Common myeloid progenitor, CD34-positive (primary cell): ENCODE measurements at regions not wholly inside any gene's neighbourhood (a gene's known extent, or its start where the extent isn't known, plus 50 kb on each side); places are given as distances from the start of the nearest gene placed in this dataset.
"Not testable (repeated sequence)": the region's sequence is repeated elsewhere in the genome, so short reads cannot be mapped to it uniquely, and the experiment has no call there.

ENCODE experiments used
- CTCF ChIA-PET: fragments of 350-600 bp; sonication (Branson Sonifier 250); formaldehyde crosslinking; loops from one replicate; lab custom pipeline; 2021; ENCODE audit warnings: antibody characterized with exemption; lab: Charles Lee
- POLR2A ChIA-PET: fragments of 350-600 bp; sonication (Branson Sonifier 250); formaldehyde crosslinking; loops from one replicate; lab custom pipeline; 2021; ENCODE audit warnings: antibody characterized with exemption; lab: Charles Lee
- DNase-seq, 3 donors: peaks; one replicate each; pipeline versions ENCODE4 v3.0.0 to v3.0.0-alpha.2; 2013
- H3K27ac ChIP-seq, 2 experiments: 1 replicate in 1 of 2; 2 replicates in 1 of 2; pipeline ENCODE4 v1.7.0; 2013; ENCODE audit warnings: inconsistent platforms in 2 of 2, low read length in 2 of 2, mild to moderate bottlenecking in 2 of 2, low read depth in 1 of 2, moderate library complexity in 1 of 2; ENCODE audit not compliant: severe bottlenecking in 2 of 2, insufficient read depth in 1 of 2, poor library complexity in 1 of 2
- H3K27me3 ChIP-seq, 5 experiments: replicated peaks in 2 of 5; 1 replicate in 3 of 5; 2 replicates in 2 of 5; pipeline versions ENCODE4 v1.6.1 to v1.7.0; 2013; ENCODE audit warnings: low read length in 4 of 5, mild to moderate bottlenecking in 2 of 5, moderate library complexity in 2 of 5, inconsistent platforms in 1 of 5; ENCODE audit not compliant: insufficient read depth in 5 of 5, control insufficient read depth in 4 of 5
- H3K36me3 ChIP-seq, 4 experiments: 1 replicate in 2 of 4; 2 replicates in 2 of 4; pipeline versions ENCODE4 v1.6.1 to v1.7.0; 2013; ENCODE audit warnings: low read length in 3 of 4, control low read depth in 1 of 4, mild to moderate bottlenecking in 1 of 4; ENCODE audit not compliant: control insufficient read depth in 4 of 4, insufficient read depth in 4 of 4
- H3K4me1 ChIP-seq, 4 experiments: 1 replicate in 3 of 4; 2 replicates in 1 of 4; pipeline versions ENCODE4 v1.6.1 to v1.7.1; 2013; ENCODE audit warnings: low read length in 3 of 4, mild to moderate bottlenecking in 3 of 4, control low read depth in 1 of 4, inconsistent platforms in 1 of 4, moderate library complexity in 1 of 4; ENCODE audit not compliant: control insufficient read depth in 4 of 4, insufficient read depth in 4 of 4; ENCODE audit errors: control extremely low read depth in 1 of 4
- H3K4me3 ChIP-seq, 7 experiments: 1 replicate in 4 of 7; 2 replicates in 3 of 7; pipeline versions ENCODE4 v1.5.1 to v1.7.0; 2013; ENCODE audit warnings: mild to moderate bottlenecking in 7 of 7, low read length in 6 of 7, moderate library complexity in 6 of 7, inconsistent platforms in 2 of 7, low read depth in 2 of 7, control low read depth in 1 of 7; ENCODE audit not compliant: insufficient read depth in 4 of 7, control insufficient read depth in 1 of 7; ENCODE audit errors: extremely low read depth in 1 of 7
- H3K9me3 ChIP-seq, 5 experiments: 1 replicate in 4 of 5; 2 replicates in 1 of 5; pipeline versions ENCODE4 v1.6.1 to v1.7.1; 2013; ENCODE audit warnings: low read length in 4 of 5, mild to moderate bottlenecking in 2 of 5, inconsistent platforms in 1 of 5, low read depth in 1 of 5, moderate library complexity in 1 of 5; ENCODE audit not compliant: control insufficient read depth in 4 of 5, insufficient read depth in 2 of 5; ENCODE audit errors: control extremely low read depth in 1 of 5
- WGBS: methylation state at CpG from one replicate; pipeline ENCODE4 v1.1.5; 2013; ENCODE audit not compliant: insufficient coverage; 5-methylcytosine and 5-hydroxymethylcytosine counted together

DNA sequence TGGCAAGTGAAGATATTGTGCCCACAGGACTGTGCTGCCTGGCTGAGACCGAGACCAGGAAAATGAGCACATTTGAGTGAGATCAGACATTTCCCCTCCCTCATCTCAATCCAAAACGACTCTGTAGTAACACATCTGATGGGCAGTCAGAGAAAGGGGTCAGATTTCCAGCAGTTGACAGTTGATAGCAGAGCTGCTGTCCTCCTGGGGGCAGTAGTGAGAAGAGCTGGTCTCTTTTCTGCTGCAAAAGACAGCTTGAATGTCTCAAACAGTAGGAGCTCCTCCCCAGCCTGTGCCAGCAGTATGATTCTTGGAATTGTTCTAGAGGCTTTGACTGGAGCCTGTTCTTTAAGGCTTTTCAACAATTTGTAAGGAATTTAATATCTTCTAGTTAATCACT, 1396.3 kb downstream of the RPIA start:
- POLR2A ChIA-PET, H3K27me3 ChIP-seq, H3K4me3 ChIP-seq, H3K36me3 ChIP-seq, H3K27ac ChIP-seq, H3K4me1 ChIP-seq, CTCF ChIA-PET, DNase-seq, H3K9me3 ChIP-seq: not testable (repeated sequence)
- no CpG with 5 or more reads among the region's 2 CpGs for WGBS

DNA sequence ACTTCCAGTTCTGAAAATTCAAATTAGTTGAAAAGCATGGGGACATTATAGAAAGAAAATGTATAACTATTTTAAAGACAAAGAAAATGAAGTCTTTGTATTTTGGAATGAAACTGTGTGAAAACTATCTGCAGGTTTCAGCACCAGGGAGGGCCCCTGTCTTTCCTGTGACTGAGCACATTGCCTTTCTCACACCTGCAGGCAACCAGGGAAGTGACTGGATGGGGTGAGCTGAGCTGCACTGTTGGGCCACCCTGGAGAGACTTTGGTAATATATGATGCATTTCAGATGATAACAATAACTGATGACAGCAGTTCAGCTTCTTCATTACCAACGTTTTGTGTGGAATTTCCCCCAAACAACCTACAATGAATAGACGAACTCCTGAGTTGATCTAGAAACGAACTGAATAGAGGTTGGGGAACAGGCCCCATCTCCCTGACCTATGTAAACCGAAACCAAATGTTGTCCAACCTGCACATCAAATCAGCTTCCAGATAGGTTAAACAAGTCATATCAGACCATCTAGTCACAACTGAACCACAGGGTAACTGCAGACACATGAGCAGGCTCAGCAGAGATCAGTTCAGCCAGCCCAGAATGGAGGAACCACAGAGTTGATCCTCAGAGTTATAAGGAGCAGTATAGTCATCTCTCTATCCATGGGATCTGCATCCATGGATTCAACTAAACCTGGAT, 1402.2 kb downstream of the RPIA start:
- H3K27ac ChIP-seq, CTCF ChIA-PET, POLR2A ChIA-PET, H3K4me1 ChIP-seq, H3K36me3 ChIP-seq, H3K27me3 ChIP-seq, H3K9me3 ChIP-seq, H3K4me3 ChIP-seq, DNase-seq: not testable (repeated sequence)
- WGBS = no CpG with 5 or more reads among the region's 4 CpGs

DNA sequence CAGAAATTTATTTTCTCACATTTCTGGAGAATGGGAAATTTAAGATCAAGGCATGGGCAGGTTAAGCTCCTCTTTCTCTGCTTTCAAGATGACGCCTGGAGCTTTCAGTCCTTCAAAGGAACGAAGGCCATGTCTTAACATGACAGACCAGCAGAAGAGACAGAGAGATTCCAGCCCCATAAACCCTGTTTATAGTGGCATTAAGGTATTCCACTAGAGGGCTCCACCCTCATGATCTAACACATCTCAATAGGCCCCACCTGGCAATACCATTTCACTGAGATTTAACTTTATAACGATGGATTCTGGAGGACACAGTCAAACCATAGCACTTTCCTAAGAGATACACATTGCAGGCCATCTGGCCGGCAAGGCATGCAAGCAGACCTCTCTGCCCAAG, 1406.1 kb downstream of the RPIA start:
- H3K27me3 ChIP-seq, H3K4me3 ChIP-seq, H3K36me3 ChIP-seq, CTCF ChIA-PET, H3K9me3 ChIP-seq, H3K4me1 ChIP-seq, H3K27ac ChIP-seq, POLR2A ChIA-PET, DNase-seq: not testable (repeated sequence)
- WGBS = no CpG with 5 or more reads among the region's 4 CpGs

DNA sequence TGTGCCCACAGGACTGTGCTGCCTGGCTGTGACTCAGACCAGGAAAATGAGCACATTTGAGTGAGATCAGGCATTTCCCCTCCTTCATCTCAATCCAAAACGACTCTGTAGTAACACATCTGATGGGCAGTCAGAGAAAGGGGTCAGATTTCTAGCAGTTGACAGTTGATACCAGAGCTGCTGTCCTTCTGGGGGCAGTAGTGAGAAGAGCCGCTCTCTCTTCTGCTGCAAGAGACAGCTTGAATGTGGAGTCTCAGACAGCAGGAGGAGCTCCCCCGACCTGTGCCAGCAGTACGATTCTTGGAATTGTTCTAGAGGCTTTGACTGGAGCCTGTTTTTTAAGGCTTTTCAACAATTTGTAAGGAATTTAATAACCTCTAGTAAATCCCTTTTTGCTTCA, 1413.7 kb downstream of the RPIA start:
- WGBS = no CpG with 5 or more reads among the region's 4 CpGs
- H3K27me3 ChIP-seq, H3K4me1 ChIP-seq, H3K4me3 ChIP-seq, CTCF ChIA-PET, POLR2A ChIA-PET, H3K27ac ChIP-seq, H3K9me3 ChIP-seq, H3K36me3 ChIP-seq: not testable (repeated sequence)
- DNase-seq = peak; percentile 4 to 15 (median 7)

DNA sequence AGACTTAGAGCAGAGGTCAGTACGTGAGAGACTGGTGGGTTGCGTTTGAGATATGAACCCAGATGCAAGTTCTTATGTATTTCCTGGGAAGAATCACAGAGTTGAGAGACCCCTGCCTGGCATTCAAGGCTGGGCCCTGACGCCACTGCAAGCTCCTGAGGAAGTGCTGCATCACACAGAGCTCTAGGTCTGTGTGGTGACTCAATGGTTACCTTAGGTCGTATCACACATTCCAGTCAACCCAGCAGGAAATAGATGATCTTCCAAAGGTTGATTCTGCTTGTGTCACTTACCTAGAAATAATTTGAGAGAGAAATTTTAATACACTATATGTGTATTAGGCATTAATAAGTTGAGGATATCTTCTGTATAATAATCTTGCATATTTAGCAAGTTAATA, 1431.9 kb downstream of the RPIA start:
- WGBS = no CpG with 5 or more reads among the region's 4 CpGs
- H3K27ac ChIP-seq, CTCF ChIA-PET, POLR2A ChIA-PET, H3K9me3 ChIP-seq, H3K27me3 ChIP-seq, H3K4me3 ChIP-seq, H3K4me1 ChIP-seq, H3K36me3 ChIP-seq: not testable (repeated sequence)
- DNase-seq = peak; percentile 1 to 52 (median 24)

DNA sequence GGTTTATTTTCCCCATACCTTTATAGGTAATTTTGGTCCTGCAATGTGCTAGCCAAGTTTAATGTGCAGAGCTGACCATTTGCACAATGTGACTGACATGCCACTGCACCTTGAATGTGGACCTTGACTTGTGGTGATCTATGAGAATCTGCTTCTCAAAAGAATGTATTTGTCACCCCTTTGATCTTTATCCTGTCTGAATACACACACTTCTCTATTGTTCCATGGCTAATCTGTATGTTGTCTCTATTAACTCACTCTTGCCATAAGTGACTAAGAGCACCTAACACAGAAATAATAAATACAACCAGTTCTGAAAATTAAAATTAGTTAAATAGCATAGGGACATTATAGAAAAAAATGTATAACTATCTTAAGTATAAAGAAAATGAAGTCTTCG, 1447.6 kb downstream of the RPIA start:
- H3K9me3 ChIP-seq, H3K4me3 ChIP-seq, H3K4me1 ChIP-seq, POLR2A ChIA-PET, CTCF ChIA-PET, H3K27me3 ChIP-seq, DNase-seq, H3K27ac ChIP-seq, H3K36me3 ChIP-seq: not testable (repeated sequence)
- no CpG with 5 or more reads among the region's 1 CpG for WGBS

DNA sequence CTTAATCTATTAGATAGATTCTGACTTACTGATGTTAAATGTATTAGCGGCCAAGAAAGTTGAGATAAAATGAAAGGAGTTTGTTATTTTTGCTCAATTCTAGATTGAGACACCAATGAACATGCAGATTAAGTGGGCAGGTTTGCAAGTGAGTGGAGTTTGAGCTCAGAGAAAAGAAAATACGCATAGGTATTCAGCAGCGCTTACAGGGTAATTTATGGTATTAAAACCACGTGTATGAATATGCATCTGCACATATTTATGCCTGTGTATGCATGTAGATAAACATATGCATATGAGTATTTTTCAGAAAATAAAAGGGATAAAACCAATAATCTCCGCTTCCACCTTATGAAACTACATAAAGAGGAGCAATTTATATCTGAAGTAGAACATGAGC, 1450.1 kb downstream of the RPIA start:
- DNase-seq, H3K27me3 ChIP-seq, H3K4me3 ChIP-seq, H3K4me1 ChIP-seq, POLR2A ChIA-PET, H3K27ac ChIP-seq, CTCF ChIA-PET, H3K36me3 ChIP-seq, H3K9me3 ChIP-seq: not testable (repeated sequence)
- WGBS = no CpG with 5 or more reads among the region's 5 CpGs
